NB4 (cell line): ENCODE measurements at regions not wholly inside any gene's neighbourhood (a gene's known extent, or its start where the extent isn't known, plus 50 kb on each side); places are given as distances from the start of the nearest gene placed in this dataset.
"Not testable (repeated sequence)": the region's sequence is repeated elsewhere in the genome, so short reads cannot be mapped to it uniquely, and the experiment has no call there.

Experiments
- DNase-seq: peaks from one replicate; pipeline ENCODE4 v3.0.0; 2010; ENCODE audit warnings: low read depth
- H3K4me3 ChIP-seq: one replicate; pipeline ENCODE4 v1.5.1; 2011; ENCODE audit warnings: mild to moderate bottlenecking, low read depth, low read length, moderate library complexity
- CTCF ChIP-seq: IDR thresholded peaks from one replicate; pipeline ENCODE4 v1.5.1; 2012; ENCODE audit warnings: low read depth, low read length
- MYC ChIP-seq: IDR thresholded peaks from 2 replicates; pipeline ENCODE4 v1.6.1; 2011; ENCODE audit warnings: low read depth, low read length
- POLR2A ChIP-seq: IDR thresholded peaks from 2 replicates; pipeline ENCODE4 v1.6.1; 2011; ENCODE audit warnings: mild to moderate bottlenecking; ENCODE audit not compliant: insufficient read length; ENCODE audit errors: extremely low read depth
- TF ChIP-seq, protein P1 (sequence below): IDR thresholded peaks from 2 replicates; pipeline ENCODE4 v1.6.1; 2011; ENCODE audit warnings: low read depth, low read length

DNA sequence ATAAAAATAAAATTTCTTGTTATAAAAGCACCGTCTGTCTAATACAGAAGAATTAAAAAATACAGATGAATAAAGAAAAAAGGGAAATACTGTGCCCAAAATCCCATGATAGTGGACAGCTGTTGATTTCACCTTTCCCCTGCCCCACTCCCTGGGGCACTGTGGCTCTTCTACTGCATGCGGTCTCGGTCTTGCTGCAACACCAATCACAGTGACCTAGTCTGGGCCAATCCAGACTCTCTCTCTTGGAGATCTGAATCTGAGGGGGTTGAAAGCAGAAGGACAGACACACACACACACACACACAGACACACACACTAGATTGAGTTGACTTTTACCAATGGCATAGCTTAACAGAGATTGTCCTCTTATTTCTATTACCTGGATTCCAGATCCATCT lies 70.5 kb upstream of the FYN start:
- TF ChIP-seq MYC (no peak), POLR2A (no peak), CTCF (no peak)
- TF ChIP-seq, protein P1, sequence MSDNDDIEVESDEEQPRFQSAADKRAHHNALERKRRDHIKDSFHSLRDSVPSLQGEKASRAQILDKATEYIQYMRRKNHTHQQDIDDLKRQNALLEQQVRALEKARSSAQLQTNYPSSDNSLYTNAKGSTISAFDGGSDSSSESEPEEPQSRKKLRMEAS: no peak
- H3K4me3 ChIP-seq: no peak overlapping the region
- DNase-seq: no peak

DNA sequence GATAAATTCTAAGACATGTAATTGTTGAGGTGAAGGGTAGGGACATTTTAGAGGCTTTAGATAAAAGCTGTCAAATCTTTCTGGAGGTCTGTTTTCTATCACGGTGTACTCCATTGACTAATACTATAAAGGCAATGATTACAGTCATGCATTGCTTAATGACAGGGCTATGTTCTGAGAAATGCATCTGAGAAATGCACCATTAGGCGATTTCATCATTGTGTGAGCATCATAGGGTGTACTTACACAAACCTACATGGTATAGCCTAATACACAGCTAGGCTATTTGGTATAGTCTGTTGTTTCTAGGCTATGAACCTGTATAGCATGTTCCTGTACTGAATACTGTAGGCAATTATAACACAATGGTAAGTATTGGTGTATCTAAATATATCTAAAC lies 71.3 kb upstream of the FYN start:
- no peak overlapping the region for H3K4me3 ChIP-seq
- TF ChIP-seq, protein P1: no peak
- no peak for TF ChIP-seq MYC
- no peak for TF ChIP-seq CTCF
- no peak for TF ChIP-seq POLR2A
- no peak for DNase-seq

DNA sequence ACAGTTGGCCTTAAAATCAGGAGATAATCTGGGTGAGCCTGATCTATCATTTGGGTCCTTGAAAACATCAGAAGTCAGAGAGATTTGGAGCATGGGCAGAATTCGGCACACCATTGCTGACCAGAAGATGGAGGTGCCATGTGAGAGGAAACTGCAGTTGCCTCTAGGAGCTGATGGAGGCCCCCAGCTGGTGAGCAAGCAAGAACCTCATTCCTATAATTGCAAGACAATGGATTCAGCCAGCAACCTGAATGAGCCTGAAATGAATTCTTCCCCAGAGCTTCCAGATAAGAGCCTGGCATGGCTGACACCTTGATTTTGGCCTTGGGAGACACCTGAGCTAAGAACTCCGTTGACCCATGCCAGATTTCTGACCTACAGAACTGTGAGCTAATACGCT lies 76.3 kb upstream of the FYN start:
- DNase-seq: no peak
- no peak for TF ChIP-seq POLR2A
- TF ChIP-seq MYC: no peak
- no peak for TF ChIP-seq CTCF
- TF ChIP-seq, protein P1: no peak
- no peak overlapping the region for H3K4me3 ChIP-seq

DNA sequence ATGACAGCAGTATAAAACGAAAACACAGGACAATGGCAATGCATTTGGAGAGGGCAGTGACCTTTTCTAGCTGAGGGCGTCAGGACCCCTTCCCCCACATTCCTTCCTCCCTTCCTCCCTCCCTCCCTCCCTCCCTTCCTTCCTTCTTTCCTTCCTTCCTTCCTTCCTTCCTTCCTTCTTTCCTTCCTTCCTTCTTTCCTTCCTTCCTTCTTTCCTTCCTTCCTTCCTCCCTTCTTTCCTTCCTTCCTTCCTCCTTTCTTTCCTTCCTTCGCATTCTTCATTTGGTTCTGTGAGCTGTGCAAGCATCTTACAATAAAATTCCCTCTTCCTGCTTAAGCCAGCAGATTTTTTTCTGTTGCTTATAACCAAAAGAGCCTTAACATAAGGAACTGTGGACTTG lies 76.7 kb upstream of the FYN start:
- H3K4me3 ChIP-seq, DNase-seq: not testable (repeated sequence)

- DNase-seq: no peak
- no peak overlapping the region for H3K4me3 ChIP-seq
- TF ChIP-seq POLR2A (no peak), MYC (no peak), CTCF (no peak)
- TF ChIP-seq, protein P1: no peak
Observed at GRCh38 chr6:111950661-111951496, 77.6 kb upstream of the FYN start.

DNA sequence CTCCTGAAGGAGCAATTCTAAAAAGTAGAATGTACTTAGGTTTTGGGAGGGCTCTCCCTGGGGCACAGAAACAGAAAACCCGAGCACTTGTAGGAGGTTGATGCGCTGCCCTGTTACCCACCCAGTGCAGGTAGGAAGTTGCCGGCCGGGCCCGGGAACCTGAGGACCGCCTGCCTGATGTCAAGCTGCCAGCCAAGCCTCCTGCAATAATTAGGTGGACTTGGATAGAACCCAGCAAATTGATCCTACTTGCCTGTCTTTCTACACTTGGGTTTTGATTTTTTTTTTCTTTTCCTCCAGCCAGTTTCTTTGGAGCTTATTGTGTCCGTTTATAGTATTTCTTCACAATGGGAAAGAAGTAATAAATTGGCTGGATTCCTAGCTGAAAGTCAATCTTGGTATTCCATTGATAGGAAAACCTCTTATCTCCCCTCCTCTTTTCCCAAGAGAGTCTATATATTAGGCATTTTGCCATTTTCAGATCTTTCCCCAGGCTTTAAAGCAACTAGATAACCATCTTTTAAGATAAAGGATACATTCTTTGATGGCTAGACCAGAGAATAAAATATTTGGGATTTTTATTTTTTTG lies 78.3 kb upstream of the FYN start:
- TF ChIP-seq POLR2A (no peak), CTCF (no peak)
- TF ChIP-seq, protein P1: no peak
- DNase-seq: no peak

More for the DNA sequence above, 78.3 kb upstream of the FYN start:
- H3K4me3 ChIP-seq: no peak overlapping the region
